OCI-LY3 (cell line): ENCODE measurements at regions not wholly inside any gene's neighbourhood (a gene's known extent, or its start where the extent isn't known, plus 50 kb on each side); places are given as distances from the start of the nearest gene placed in this dataset.

Source experiments
- H2AFZ ChIP-seq: fragments of 200-600, 300-600 bp; shearing (Covaris generic); 2 replicates; pipeline ENCODE4 v1.6.0; 2014; ENCODE audit warnings: antibody characterized with exemption, low read depth, low read length
- H3K27ac ChIP-seq: fragments of 200-600, 300-600 bp; sonication (generic); 2 replicates; pipeline ENCODE4 v1.5.1; 2014; ENCODE audit warnings: mild to moderate bottlenecking, low read length, moderate library complexity, mixed read lengths
- H3K27me3 ChIP-seq: fragments of 200-600, 300-600 bp; sonication (generic); 2 replicates; pipeline ENCODE4 v1.6.1; 2014; ENCODE audit warnings: low read depth, low read length, mixed read lengths
- H3K36me3 ChIP-seq: fragments of 200-600, 300-600 bp; sonication (generic); replicated peaks from 2 replicates; pipeline ENCODE3; 2014; ENCODE audit warnings: low read depth, low read length, mixed read lengths
- H3K4me1 ChIP-seq: fragments of 300-600, 200-600 bp; sonication (generic); 2 replicates; pipeline ENCODE4 v1.6.1; 2014; ENCODE audit warnings: low read length, mixed read lengths
- H3K4me2 ChIP-seq: fragments of 200-600, 300-600 bp; sonication (generic); 2 replicates; pipeline ENCODE4 v1.6.1; 2014; ENCODE audit warnings: low read length, mixed read lengths
- H3K4me3 ChIP-seq: fragments of 300-600, 200-600 bp; sonication (generic); 2 replicates; pipeline ENCODE4 v1.5.1; 2014; ENCODE audit warnings: antibody characterized with exemption, mild to moderate bottlenecking, low read length, moderate library complexity
- H3K79me2 ChIP-seq: fragments of 300-600, 200-600 bp; shearing (Covaris generic); 2 replicates; pipeline ENCODE4 v1.6.1; 2014; ENCODE audit warnings: mild to moderate bottlenecking, low read length, mixed read lengths
- H3K9ac ChIP-seq: fragments of 300-600, 200-600 bp; shearing (Covaris generic); 2 replicates; pipeline ENCODE4 v1.6.0; 2014; ENCODE audit warnings: mild to moderate bottlenecking, low read length, moderate library complexity
- H3K9me3 ChIP-seq: fragments of 200-600, 300-600 bp; shearing (Covaris generic); 2 replicates; pipeline ENCODE4 v1.6.1; 2014; ENCODE audit warnings: low read length, mixed read lengths; ENCODE audit not compliant: insufficient read depth
- H4K20me1 ChIP-seq: fragments of 200-600, 300-600 bp; sonication (generic); 2 replicates; pipeline ENCODE4 v1.6.1; 2016; ENCODE audit warnings: low read length, mixed read lengths; ENCODE audit not compliant: insufficient read depth
- EZH2phosphoT487 ChIP-seq: fragments of 200-600 bp; shearing (Covaris generic); IDR thresholded peaks from 2 replicates; pipeline ENCODE4 v1.6.1; 2018; ENCODE audit warnings: antibody characterized with exemption, mixed run types, low read depth
- TF ChIP-seq, protein P1 (sequence below): fragments of 200-600, 300-600 bp; sonication (generic); IDR thresholded peaks from 2 replicates; pipeline ENCODE4 v1.5.1; 2014; ENCODE audit warnings: antibody characterized with exemption, low read length, low read depth

DNA sequence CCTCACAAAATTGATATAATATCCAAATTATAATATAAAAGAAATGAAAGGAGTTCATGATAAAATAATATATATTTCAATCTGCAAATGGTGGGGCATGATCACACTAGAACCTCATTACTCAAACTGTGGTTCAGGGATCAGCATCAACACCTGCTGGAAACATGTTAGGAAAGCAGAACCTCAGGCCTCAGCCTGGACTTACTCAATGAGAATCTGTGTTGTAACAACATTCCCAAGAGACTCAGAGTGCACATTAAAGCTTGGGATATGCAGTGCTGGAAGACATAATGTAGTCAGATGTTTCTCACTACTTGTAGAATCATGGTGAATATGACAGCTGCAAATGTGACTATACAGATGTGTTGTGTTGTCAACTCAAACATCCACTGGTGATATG is 81.7 kb upstream of the ITPRID1 start:
- H3K4me1 ChIP-seq: no peaks in the 10 kb centered on the region

DNA sequence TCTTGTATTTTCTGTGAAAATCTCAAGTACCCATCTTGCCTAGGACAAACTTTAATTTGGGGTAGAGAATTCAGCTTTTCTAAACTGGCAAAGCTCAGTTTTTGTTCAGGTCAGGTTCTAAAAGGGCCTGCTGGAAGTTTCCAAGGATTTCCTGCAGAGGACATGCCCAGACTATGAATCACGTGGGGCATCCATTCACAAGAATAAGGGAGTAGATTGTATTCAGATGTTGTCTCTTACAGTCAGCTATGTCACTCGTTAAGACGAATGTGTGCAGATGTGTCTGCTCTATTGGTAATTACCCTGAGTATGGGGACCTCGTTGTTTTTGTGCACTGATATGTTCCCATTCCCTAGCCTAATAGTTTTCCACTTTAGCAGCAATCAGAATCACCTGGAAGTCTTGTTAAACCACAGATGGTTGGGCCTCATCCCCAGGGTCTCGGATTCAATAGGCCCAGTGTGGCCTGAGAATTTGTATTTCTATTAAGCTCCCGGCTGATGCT is 81.0 kb upstream of the ITPRID1 start:
- H3K79me2 ChIP-seq: no peaks in the 10 kb centered on the region
- H2AFZ ChIP-seq: no peak overlapping the region
- no peaks in the 10 kb centered on the region for H3K27me3 ChIP-seq
- H3K27ac ChIP-seq: no peak overlapping the region
- H3K4me2 ChIP-seq: no peak overlapping the region
- no peak overlapping the region for H3K9ac ChIP-seq
- no peaks in the 10 kb centered on the region for H3K36me3 ChIP-seq
- H3K4me3 ChIP-seq: no peak overlapping the region
- H4K20me1 ChIP-seq: no peaks in the 10 kb centered on the region
- H3K9me3 ChIP-seq: no peaks in the 10 kb centered on the region
- TF ChIP-seq, protein P1, sequence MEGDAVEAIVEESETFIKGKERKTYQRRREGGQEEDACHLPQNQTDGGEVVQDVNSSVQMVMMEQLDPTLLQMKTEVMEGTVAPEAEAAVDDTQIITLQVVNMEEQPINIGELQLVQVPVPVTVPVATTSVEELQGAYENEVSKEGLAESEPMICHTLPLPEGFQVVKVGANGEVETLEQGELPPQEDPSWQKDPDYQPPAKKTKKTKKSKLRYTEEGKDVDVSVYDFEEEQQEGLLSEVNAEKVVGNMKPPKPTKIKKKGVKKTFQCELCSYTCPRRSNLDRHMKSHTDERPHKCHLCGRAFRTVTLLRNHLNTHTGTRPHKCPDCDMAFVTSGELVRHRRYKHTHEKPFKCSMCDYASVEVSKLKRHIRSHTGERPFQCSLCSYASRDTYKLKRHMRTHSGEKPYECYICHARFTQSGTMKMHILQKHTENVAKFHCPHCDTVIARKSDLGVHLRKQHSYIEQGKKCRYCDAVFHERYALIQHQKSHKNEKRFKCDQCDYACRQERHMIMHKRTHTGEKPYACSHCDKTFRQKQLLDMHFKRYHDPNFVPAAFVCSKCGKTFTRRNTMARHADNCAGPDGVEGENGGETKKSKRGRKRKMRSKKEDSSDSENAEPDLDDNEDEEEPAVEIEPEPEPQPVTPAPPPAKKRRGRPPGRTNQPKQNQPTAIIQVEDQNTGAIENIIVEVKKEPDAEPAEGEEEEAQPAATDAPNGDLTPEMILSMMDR: no peak
- no peak for TF ChIP-seq EZH2phosphoT487
- no peaks in the 10 kb centered on the region for H3K4me1 ChIP-seq

More for the DNA sequence above, 81.7 kb upstream of the ITPRID1 start:
- Histone ChIP-seq H3K4me3 (no peak overlapping the region), H2AFZ (no peak overlapping the region), H3K9ac (no peak overlapping the region), H3K27me3 (no peaks in the 10 kb centered on the region), H3K9me3 (no peaks in the 10 kb centered on the region), H3K36me3 (no peaks in the 10 kb centered on the region), H3K27ac (no peak overlapping the region), H4K20me1 (no peaks in the 10 kb centered on the region), H3K79me2 (no peaks in the 10 kb centered on the region), H3K4me2 (no peak overlapping the region)
- TF ChIP-seq, protein P1: no peak
- no peak for TF ChIP-seq EZH2phosphoT487

DNA sequence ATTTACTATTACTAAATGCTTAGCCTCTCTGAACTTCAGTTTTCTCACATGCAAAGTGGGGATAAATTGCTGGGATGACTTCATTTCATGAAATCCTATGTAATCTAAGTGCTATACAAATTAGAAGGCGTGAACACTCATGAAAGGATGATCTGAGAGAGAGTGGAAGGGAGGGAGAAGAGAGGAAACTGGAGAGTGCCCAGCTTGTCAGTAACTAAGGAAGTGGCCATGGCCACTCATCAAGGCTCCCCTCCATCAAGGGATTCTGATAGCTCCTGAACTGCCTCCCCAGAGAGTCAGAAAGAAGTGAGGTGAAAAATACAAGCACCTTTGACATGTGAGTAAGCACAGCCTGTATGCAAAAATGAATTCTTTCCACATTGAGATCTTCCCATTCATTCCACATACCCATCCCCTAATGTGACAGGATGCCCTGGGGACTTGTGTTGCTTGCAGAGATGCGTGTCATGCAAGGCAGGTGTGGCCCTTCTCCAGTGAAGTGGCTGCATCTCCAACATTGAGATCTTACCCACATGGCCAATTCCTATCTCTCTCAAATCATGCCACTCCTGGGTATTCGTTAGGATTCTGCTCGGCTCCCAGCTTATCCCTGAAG is 76.5 kb upstream of the ITPRID1 start:
- H3K4me2 ChIP-seq: no peak overlapping the region
- H2AFZ ChIP-seq: no peak overlapping the region
- no peaks in the 10 kb centered on the region for H3K79me2 ChIP-seq

DNA sequence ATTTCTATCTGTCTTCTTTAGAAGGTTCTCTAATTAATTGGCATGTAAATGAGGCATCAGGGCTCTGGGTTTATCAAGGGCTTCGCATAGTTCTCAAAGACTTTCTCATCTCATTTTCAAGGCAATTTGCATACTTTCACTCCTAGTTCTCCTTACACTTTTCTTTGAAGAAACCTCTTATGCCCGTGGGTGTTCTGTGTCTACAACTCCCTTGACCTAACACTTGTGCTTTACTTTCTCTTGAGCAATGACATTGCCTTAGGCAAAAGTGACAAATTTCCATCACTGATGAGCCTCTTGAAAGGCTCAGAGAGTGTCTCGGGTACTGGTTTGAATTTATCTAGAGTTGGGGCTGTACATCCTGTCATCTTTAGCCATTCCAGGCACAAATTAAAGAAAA is 74.7 kb upstream of the ITPRID1 start:
- Histone ChIP-seq H4K20me1 (no peaks in the 10 kb centered on the region), H3K4me3 (no peak overlapping the region), H3K4me2 (no peak overlapping the region), H3K4me1 (peaks cover 3% of the 10 kb centered on the region; the same call in 1 of the 2 replicates), H3K27me3 (peaks cover 14% of the 10 kb centered on the region), H3K27ac (no peak overlapping the region), H2AFZ (no peak overlapping the region), H3K9me3 (no peaks in the 10 kb centered on the region), H3K79me2 (no peaks in the 10 kb centered on the region), H3K36me3 (no peaks in the 10 kb centered on the region), H3K9ac (no peak overlapping the region)
- no peak for TF ChIP-seq EZH2phosphoT487
- TF ChIP-seq, protein P1: no peak

More for the DNA sequence above, 76.5 kb upstream of the ITPRID1 start:
- TF ChIP-seq, protein P1: no peak
- no peak for TF ChIP-seq EZH2phosphoT487
- H4K20me1 ChIP-seq: no peaks in the 10 kb centered on the region
- no peaks in the 10 kb centered on the region for H3K36me3 ChIP-seq
- no peak overlapping the region for H3K27ac ChIP-seq
- H3K4me1 ChIP-seq: peaks cover 3% of the 10 kb centered on the region; the same call in 1 of the 2 replicates
- no peak overlapping the region for H3K9ac ChIP-seq
- H3K9me3 ChIP-seq: no peaks in the 10 kb centered on the region
- H3K4me3 ChIP-seq: no peak overlapping the region
- H3K27me3 ChIP-seq: peaks cover 14% of the 10 kb centered on the region
